ENCODE measurements at regions not wholly inside any gene's neighbourhood (a gene's known extent, or its start where the extent isn't known, plus 50 kb on each side); places are given as distances from the start of the nearest gene placed in this dataset.

DNA sequence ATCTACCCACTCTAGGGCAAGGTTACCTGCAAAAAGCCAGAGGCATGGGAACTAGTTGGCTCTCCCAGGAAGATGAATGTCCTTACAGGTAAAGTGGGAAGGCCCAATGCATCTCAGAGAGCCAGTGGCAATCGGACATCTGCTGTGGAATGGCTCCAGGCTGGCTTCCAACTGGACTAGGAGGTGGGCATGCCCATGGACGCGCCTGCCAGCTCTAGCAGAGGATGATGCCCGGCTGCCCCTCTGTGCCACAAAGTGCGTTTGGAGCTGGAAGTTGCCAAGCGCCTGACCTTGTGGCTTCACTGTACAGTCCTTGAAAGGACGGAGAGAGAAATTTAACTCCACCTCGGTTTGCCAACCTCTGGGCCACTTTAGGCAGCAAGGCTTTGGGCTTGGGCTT is 84.4 kb downstream of the NR2F2 start:
- no peak for TF ChIP-seq POLR2A (IDR thresholded peaks at IDR 0.05; ENCODE audit: low read depth, low read length)
- TF ChIP-seq FOS (IDR thresholded peaks at IDR 0.05; ENCODE audit: borderline replicate concordance, insufficient read depth, low read length) = no peak
- TF ChIP-seq, protein P1, sequence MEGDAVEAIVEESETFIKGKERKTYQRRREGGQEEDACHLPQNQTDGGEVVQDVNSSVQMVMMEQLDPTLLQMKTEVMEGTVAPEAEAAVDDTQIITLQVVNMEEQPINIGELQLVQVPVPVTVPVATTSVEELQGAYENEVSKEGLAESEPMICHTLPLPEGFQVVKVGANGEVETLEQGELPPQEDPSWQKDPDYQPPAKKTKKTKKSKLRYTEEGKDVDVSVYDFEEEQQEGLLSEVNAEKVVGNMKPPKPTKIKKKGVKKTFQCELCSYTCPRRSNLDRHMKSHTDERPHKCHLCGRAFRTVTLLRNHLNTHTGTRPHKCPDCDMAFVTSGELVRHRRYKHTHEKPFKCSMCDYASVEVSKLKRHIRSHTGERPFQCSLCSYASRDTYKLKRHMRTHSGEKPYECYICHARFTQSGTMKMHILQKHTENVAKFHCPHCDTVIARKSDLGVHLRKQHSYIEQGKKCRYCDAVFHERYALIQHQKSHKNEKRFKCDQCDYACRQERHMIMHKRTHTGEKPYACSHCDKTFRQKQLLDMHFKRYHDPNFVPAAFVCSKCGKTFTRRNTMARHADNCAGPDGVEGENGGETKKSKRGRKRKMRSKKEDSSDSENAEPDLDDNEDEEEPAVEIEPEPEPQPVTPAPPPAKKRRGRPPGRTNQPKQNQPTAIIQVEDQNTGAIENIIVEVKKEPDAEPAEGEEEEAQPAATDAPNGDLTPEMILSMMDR (IDR thresholded peaks at IDR 0.05; ENCODE audit: extremely low read depth in 1 of 2, insufficient read depth in 1 of 2, low read depth in 1 of 2, low read length in 2 of 2) = no peak
- TF ChIP-seq, protein P2, sequence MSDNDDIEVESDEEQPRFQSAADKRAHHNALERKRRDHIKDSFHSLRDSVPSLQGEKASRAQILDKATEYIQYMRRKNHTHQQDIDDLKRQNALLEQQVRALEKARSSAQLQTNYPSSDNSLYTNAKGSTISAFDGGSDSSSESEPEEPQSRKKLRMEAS (IDR thresholded peaks at IDR 0.05; ENCODE audit: insufficient read depth, insufficient read length) = no peak
- no peak for TF ChIP-seq EZH2 (IDR thresholded peaks at IDR 0.05; ENCODE audit: borderline replicate concordance, low read depth, low read length, severe bottlenecking)
- no peak for TF ChIP-seq POLR2AphosphoS5 (IDR thresholded peaks at IDR 0.05; ENCODE audit: insufficient read depth, low read depth, low read length)
- no peak for TF ChIP-seq MYC (IDR thresholded peaks at IDR 0.05; ENCODE audit: low read depth, low read length)

All from endothelial cell of umbilical vein (primary cell).